Common myeloid progenitor, CD34-positive (primary cell): ENCODE measurements at regions not wholly inside any gene's neighbourhood (a gene's known extent, or its start where the extent isn't known, plus 50 kb on each side); places are given as distances from the start of the nearest gene placed in this dataset.

ENCODE experiments used
- CTCF ChIA-PET: fragments of 350-600 bp; sonication (Branson Sonifier 250); formaldehyde crosslinking; loops from one replicate; lab custom pipeline; 2021; ENCODE audit warnings: antibody characterized with exemption; lab: Charles Lee
- POLR2A ChIA-PET: fragments of 350-600 bp; sonication (Branson Sonifier 250); formaldehyde crosslinking; loops from one replicate; lab custom pipeline; 2021; ENCODE audit warnings: antibody characterized with exemption; lab: Charles Lee
- DNase-seq, 3 donors: peaks; one replicate each; pipeline versions ENCODE4 v3.0.0 to v3.0.0-alpha.2; 2013
- H3K27ac ChIP-seq, 2 experiments: 1 replicate in 1 of 2; 2 replicates in 1 of 2; pipeline ENCODE4 v1.7.0; 2013; ENCODE audit warnings: inconsistent platforms in 2 of 2, low read length in 2 of 2, mild to moderate bottlenecking in 2 of 2, low read depth in 1 of 2, moderate library complexity in 1 of 2; ENCODE audit not compliant: severe bottlenecking in 2 of 2, insufficient read depth in 1 of 2, poor library complexity in 1 of 2
- H3K27me3 ChIP-seq, 5 experiments: replicated peaks in 2 of 5; 1 replicate in 3 of 5; 2 replicates in 2 of 5; pipeline versions ENCODE4 v1.6.1 to v1.7.0; 2013; ENCODE audit warnings: low read length in 4 of 5, mild to moderate bottlenecking in 2 of 5, moderate library complexity in 2 of 5, inconsistent platforms in 1 of 5; ENCODE audit not compliant: insufficient read depth in 5 of 5, control insufficient read depth in 4 of 5
- H3K36me3 ChIP-seq, 4 experiments: 1 replicate in 2 of 4; 2 replicates in 2 of 4; pipeline versions ENCODE4 v1.6.1 to v1.7.0; 2013; ENCODE audit warnings: low read length in 3 of 4, control low read depth in 1 of 4, mild to moderate bottlenecking in 1 of 4; ENCODE audit not compliant: control insufficient read depth in 4 of 4, insufficient read depth in 4 of 4
- H3K4me1 ChIP-seq, 4 experiments: 1 replicate in 3 of 4; 2 replicates in 1 of 4; pipeline versions ENCODE4 v1.6.1 to v1.7.1; 2013; ENCODE audit warnings: low read length in 3 of 4, mild to moderate bottlenecking in 3 of 4, control low read depth in 1 of 4, inconsistent platforms in 1 of 4, moderate library complexity in 1 of 4; ENCODE audit not compliant: control insufficient read depth in 4 of 4, insufficient read depth in 4 of 4; ENCODE audit errors: control extremely low read depth in 1 of 4
- H3K4me3 ChIP-seq, 7 experiments: 1 replicate in 4 of 7; 2 replicates in 3 of 7; pipeline versions ENCODE4 v1.5.1 to v1.7.0; 2013; ENCODE audit warnings: mild to moderate bottlenecking in 7 of 7, low read length in 6 of 7, moderate library complexity in 6 of 7, inconsistent platforms in 2 of 7, low read depth in 2 of 7, control low read depth in 1 of 7; ENCODE audit not compliant: insufficient read depth in 4 of 7, control insufficient read depth in 1 of 7; ENCODE audit errors: extremely low read depth in 1 of 7
- H3K9me3 ChIP-seq, 5 experiments: 1 replicate in 4 of 5; 2 replicates in 1 of 5; pipeline versions ENCODE4 v1.6.1 to v1.7.1; 2013; ENCODE audit warnings: low read length in 4 of 5, mild to moderate bottlenecking in 2 of 5, inconsistent platforms in 1 of 5, low read depth in 1 of 5, moderate library complexity in 1 of 5; ENCODE audit not compliant: control insufficient read depth in 4 of 5, insufficient read depth in 2 of 5; ENCODE audit errors: control extremely low read depth in 1 of 5
- WGBS: methylation state at CpG from one replicate; pipeline ENCODE4 v1.1.5; 2013; ENCODE audit not compliant: insufficient coverage; 5-methylcytosine and 5-hydroxymethylcytosine counted together

DNA sequence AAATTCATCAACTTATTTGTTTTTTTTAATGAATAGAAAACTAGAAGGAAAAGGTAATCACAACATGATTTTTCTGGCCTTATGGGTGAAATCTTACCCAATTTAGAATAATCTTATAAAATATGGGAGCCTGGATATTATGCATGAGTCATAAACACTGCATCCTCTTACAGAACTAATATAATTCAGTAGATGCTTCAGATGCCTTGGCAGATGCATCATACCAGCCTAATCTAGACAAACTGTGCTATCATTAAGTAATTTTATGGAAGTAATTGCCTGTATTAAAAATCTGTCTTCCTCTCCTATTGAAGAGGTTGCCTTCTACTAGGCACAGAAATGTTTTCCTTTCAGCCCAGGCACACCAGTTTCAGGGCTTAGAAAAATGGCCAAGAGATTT lies 2384.6 kb upstream of the WWC1 start:
- no peak overlapping the region for H3K4me3 ChIP-seq
- no peaks in the 10 kb centered on the region for H3K27me3 ChIP-seq
- ChIA-PET CTCF (no interaction called here), POLR2A (no interaction called here)
- no peak for DNase-seq
- H3K36me3 ChIP-seq: no peaks in the 10 kb centered on the region
- peaks cover 0 to 4% (median 4%) of the 10 kb centered on the region in 5 experiments for H3K9me3 ChIP-seq
- H3K4me1 ChIP-seq: no peaks in the 10 kb centered on the region
- no peak overlapping the region for H3K27ac ChIP-seq

GRCh38 chr5:165913059-165913458 lies 2378.4 kb upstream of the WWC1 start:
- no CpG with 5 or more reads among the region's 2 CpGs for WGBS
- no peak overlapping the region for H3K27ac ChIP-seq
- no peak for DNase-seq
- H3K27me3 ChIP-seq: no peaks in the 10 kb centered on the region
- POLR2A ChIA-PET: no interaction called here
- no peak overlapping the region for H3K4me3 ChIP-seq
- peaks cover 0 to 4% (median 4%) of the 10 kb centered on the region in 5 experiments for H3K9me3 ChIP-seq
- no peaks in the 10 kb centered on the region for H3K4me1 ChIP-seq
- CTCF ChIA-PET: no interaction called here
- no peaks in the 10 kb centered on the region for H3K36me3 ChIP-seq

GRCh38 chr5:165914456-165914855 lies 2377.0 kb upstream of the WWC1 start:
- Histone ChIP-seq H3K4me1 (no peaks in the 10 kb centered on the region), H3K27me3 (no peaks in the 10 kb centered on the region), H3K27ac (no peak overlapping the region), H3K36me3 (no peaks in the 10 kb centered on the region), H3K4me3 (no peak overlapping the region), H3K9me3 (no peaks in the 10 kb centered on the region)
- WGBS: 96% methylated on average over 4 of the region's 6 CpGs
- POLR2A ChIA-PET: no interaction called here
- no peak for DNase-seq
- CTCF ChIA-PET: no interaction called here

- CTCF ChIA-PET: no interaction called here
- 93% methylated on average over 15 of the region's 20 CpGs for WGBS
Observed at GRCh38 chr5:165919196-165919595, 2372.2 kb upstream of the WWC1 start.

DNA sequence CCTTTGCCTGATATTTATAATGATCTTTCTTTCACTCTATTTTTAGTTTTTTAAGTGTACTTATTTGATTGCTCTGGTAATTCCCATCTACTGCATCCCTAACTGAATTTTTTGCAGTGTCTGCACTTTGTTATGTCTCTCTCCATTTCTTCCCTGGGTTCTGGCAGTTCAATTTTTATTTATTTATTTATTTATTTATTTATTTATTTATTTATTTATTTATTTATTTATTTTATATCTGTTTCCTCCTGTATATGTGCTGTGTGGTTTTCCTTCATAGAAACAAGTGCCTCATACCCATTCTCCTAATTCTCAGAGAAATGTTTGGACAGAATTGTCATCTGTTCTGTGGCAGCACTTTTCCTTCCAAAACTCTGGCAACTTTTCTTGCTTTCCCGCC lies 2370.8 kb upstream of the WWC1 start:
- Histone ChIP-seq H3K27ac (no peak overlapping the region), H3K9me3 (no peaks in the 10 kb centered on the region), H3K4me1 (no peaks in the 10 kb centered on the region), H3K27me3 (no peaks in the 10 kb centered on the region), H3K36me3 (no peaks in the 10 kb centered on the region), H3K4me3 (no peak overlapping the region)
- no CpG with 5 or more reads among the region's 1 CpG for WGBS
- CTCF ChIA-PET: no interaction called here
- POLR2A ChIA-PET: no interaction called here
- DNase-seq: no peak

More at GRCh38 chr5:165919196-165919595, 2372.2 kb upstream of the WWC1 start:
- no peak overlapping the region for H3K4me3 ChIP-seq
- POLR2A ChIA-PET: no interaction called here
- DNase-seq: no peak
- H3K27me3 ChIP-seq: no peaks in the 10 kb centered on the region
- no peaks in the 10 kb centered on the region for H3K36me3 ChIP-seq
- H3K27ac ChIP-seq: no peak overlapping the region
- H3K9me3 ChIP-seq: no peaks in the 10 kb centered on the region
- no peaks in the 10 kb centered on the region for H3K4me1 ChIP-seq

DNA sequence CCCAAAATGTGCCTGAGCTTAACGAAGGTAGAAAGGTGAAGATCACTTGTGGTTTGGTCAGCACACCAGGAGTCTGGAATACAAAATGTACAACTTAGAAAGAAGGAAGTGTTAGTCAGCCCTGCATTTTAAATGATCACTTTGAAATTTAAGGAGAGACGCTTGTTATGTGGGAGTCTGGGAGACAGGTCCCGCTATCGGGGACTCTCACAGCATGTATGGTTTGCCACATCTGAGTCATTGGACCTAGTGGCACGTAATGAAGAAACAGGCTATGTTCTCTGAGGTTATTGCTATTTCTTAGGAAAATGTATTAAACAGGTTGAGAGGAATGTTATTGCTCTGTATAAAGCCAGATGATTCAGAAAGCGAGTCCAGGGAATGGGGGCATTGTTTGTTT lies 2362.5 kb upstream of the WWC1 start:
- Histone ChIP-seq H3K27ac (no peak overlapping the region), H3K9me3 (no peaks in the 10 kb centered on the region), H3K27me3 (no peaks in the 10 kb centered on the region), H3K4me3 (no peak overlapping the region), H3K36me3 (no peaks in the 10 kb centered on the region), H3K4me1 (no peaks in the 10 kb centered on the region)
- 97% methylated on average over 6 of the region's 6 CpGs for WGBS
- ChIA-PET CTCF (no interaction called here), POLR2A (no interaction called here)
- DNase-seq: no peak

DNA sequence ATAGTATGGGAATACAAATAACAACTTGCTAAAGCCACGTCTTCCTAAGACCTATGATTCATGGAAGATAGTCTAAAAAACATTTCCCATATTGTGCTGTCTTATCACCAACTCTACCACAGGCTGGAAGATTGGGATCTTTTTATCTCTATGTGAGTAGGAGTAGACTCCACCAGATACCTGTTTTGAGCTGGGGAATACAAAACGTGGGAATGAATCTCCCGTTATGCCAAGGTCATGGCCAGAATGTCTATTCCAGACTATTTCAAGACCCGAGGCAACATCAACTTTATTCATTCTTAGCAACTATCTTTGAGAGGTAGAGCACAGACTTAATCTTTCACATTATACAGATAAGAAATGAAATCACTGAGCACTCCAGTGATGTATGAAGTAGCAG lies 2350.9 kb upstream of the WWC1 start:
- no peaks in the 10 kb centered on the region for H3K9me3 ChIP-seq
- ChIA-PET CTCF (no interaction called here), POLR2A (no interaction called here)
- no peak for DNase-seq
- H3K4me3 ChIP-seq: no peak overlapping the region
- no CpG with 5 or more reads among the region's 4 CpGs for WGBS
- H3K4me1 ChIP-seq: no peaks in the 10 kb centered on the region
- no peak overlapping the region for H3K27ac ChIP-seq
- H3K27me3 ChIP-seq: no peaks in the 10 kb centered on the region
- H3K36me3 ChIP-seq: no peaks in the 10 kb centered on the region
